HepG2 (cell line): ENCODE measurements at regions not wholly inside any gene's neighbourhood (a gene's known extent, or its start where the extent isn't known, plus 50 kb on each side); places are given as distances from the start of the nearest gene placed in this dataset.
A peak's percentile ranks its signal among the peaks of the same experiment; 100 is the strongest.

ENCODE experiments used
- ATAC-seq: fragments of 200-7000 bp; cut with Tn5 transposase; 3 replicates; pipeline ENCODE4 v1.9.1; 2020; ENCODE audit warnings: mild to moderate bottlenecking, moderate library complexity
- BruUV-seq: library from RNA; stranded (reverse); fragments of 400-500 nt; replicated peaks from 2 replicates; lab custom pipeline; 2021; lab: Mats Ljungman, UMichigan
- CTCF ChIA-PET: fragments of 300-600 bp; formaldehyde crosslinking; extraction: SDS; loops from one replicate; lab custom pipeline; 2021; ENCODE audit warnings: low total read pairs, inconsistent platforms, low intra/inter-chr PET ratio; lab: Yijun Ruan, JAX
- POLR2A ChIA-PET: fragments of 350-600 bp; sonication (Branson Sonifier 250); formaldehyde crosslinking; loops from one replicate; lab custom pipeline; 2020; ENCODE audit warnings: antibody characterized with exemption, inconsistent platforms; lab: Yijun Ruan, JAX
- DNase-seq: peaks from one replicate; pipeline ENCODE4 v3.0.0-alpha.2; 2015; ENCODE audit warnings: low spot score
- FAIRE-seq: peaks from 3 replicates; lab custom pipeline; 2011; peaks lifted over from hg19 to GRCh38; lab: Jason Lieb, UNC
- H2AFZ ChIP-seq: one replicate; pipeline ENCODE4 v1.6.1; 2011; ENCODE audit warnings: low read length, inconsistent platforms
- H3K27ac ChIP-seq: fragments of 300-600 bp; 3 replicates; pipeline ENCODE4 v1.8.0; 2011; ENCODE audit warnings: mixed run types, mild to moderate bottlenecking, mixed read lengths, low read length, inconsistent platforms; ENCODE audit not compliant: insufficient read depth; ENCODE audit errors: extremely low read length
- H3K27me3 ChIP-seq, 2 experiments: fragments of 200-600 bp in 1 of 2; 2 replicates in 1 of 2; 3 replicates in 1 of 2; pipeline versions ENCODE4 v1.6.0 to v1.8.0; 2011; ENCODE audit warnings: low read length in 2 of 2, mild to moderate bottlenecking in 2 of 2, moderate library complexity in 2 of 2, inconsistent platforms in 1 of 2; ENCODE audit not compliant: insufficient read depth in 2 of 2, control insufficient read depth in 1 of 2
- H3K36me3 ChIP-seq, 2 experiments: fragments of 200-600 bp in 1 of 2; replicated peaks in 1 of 2; 2 replicates in 1 of 2; 3 replicates in 1 of 2; pipeline versions ENCODE4 v1.5.1 to v1.8.0; 2011; ENCODE audit warnings: low read length in 2 of 2, inconsistent platforms in 1 of 2; ENCODE audit not compliant: insufficient read depth in 2 of 2, control insufficient read depth in 1 of 2
- H3K4me1 ChIP-seq: 2 replicates; pipeline ENCODE4 v1.5.1; 2012; ENCODE audit warnings: low read length, inconsistent platforms; ENCODE audit not compliant: insufficient read depth
- H3K4me2 ChIP-seq: 2 replicates; pipeline ENCODE4 v1.6.0; 2011; ENCODE audit warnings: low read depth, low read length, inconsistent platforms
- H3K4me3 ChIP-seq, 3 experiments: fragments of 200-600 bp in 1 of 3; sonication (generic), shearing (Covaris generic) in 1 of 3; replicated peaks in 1 of 3; 2 replicates each; pipeline ENCODE4 v1.5.1; 2011 to 2016; ENCODE audit warnings: low read length in 3 of 3, inconsistent platforms in 2 of 3, low read depth in 2 of 3, mild to moderate bottlenecking in 2 of 3, control low read depth in 1 of 3, mixed read lengths in 1 of 3; ENCODE audit not compliant: insufficient read depth in 1 of 3
- H3K79me2 ChIP-seq: one replicate; pipeline ENCODE4 v1.6.1; 2011; ENCODE audit warnings: low read length, inconsistent platforms; ENCODE audit not compliant: insufficient read depth
- H3K9ac ChIP-seq: 2 replicates; pipeline ENCODE4 v1.6.0; 2011; ENCODE audit warnings: mild to moderate bottlenecking, low read depth, low read length, inconsistent platforms; ENCODE audit not compliant: insufficient read depth
- H3K9me3 ChIP-seq: 2 replicates; pipeline ENCODE4 v1.5.1; 2012; ENCODE audit warnings: mild to moderate bottlenecking, low read length
- H4K20me1 ChIP-seq: 2 replicates; pipeline ENCODE4 v1.6.0; 2011; ENCODE audit warnings: inconsistent platforms, mild to moderate bottlenecking, low read length, moderate library complexity; ENCODE audit not compliant: insufficient read depth
- NFIC ChIP-seq: IDR thresholded peaks from 2 replicates; pipeline ENCODE4 v1.6.1; 2012; ENCODE audit warnings: mild to moderate bottlenecking, low read length, inconsistent platforms
- POLR2A ChIP-seq, 2 experiments: IDR thresholded peaks; 2 replicates each; pipeline ENCODE4 v1.6.1; 2011; ENCODE audit warnings: low read depth in 2 of 2, low read length in 2 of 2, mild to moderate bottlenecking in 1 of 2, moderate library complexity in 1 of 2; ENCODE audit not compliant: insufficient read depth in 1 of 2
- SP5 ChIP-seq: IDR thresholded peaks from 2 replicates; pipeline ENCODE4 v1.6.1; 2016; ENCODE audit warnings: low read depth, borderline replicate concordance
- WGBS: methylation state at CpG from one replicate; pipeline ENCODE4 v1.1.6; 2017; ENCODE audit warnings: low lambda C conversion rate; 5-methylcytosine and 5-hydroxymethylcytosine counted together
- in situ Hi-C: cut with HindIII; loops from 2 replicates; pipeline ENCODE4 v1.10.0; 2017; ENCODE audit warnings: low pct_unique_long_range_greater_than_20kb; ENCODE audit not compliant: extremely low pct_ligation_motif_present
- intact Hi-C: fragments of 100-400 bp; cut with micrococcal nuclease; formaldehyde crosslinking; loops from one replicate; pipeline ENCODE4 v1.10.0; 2022; ENCODE audit not compliant: unreplicated experiment
- TF ChIP-seq, protein P1 (sequence below): sonication (generic); formaldehyde crosslinking; IDR thresholded peaks from 2 replicates; pipeline ENCODE4 v1.5.0; 2020; ENCODE audit warnings: missing genetic modification reagents, mild to moderate bottlenecking, borderline replicate concordance

DNA sequence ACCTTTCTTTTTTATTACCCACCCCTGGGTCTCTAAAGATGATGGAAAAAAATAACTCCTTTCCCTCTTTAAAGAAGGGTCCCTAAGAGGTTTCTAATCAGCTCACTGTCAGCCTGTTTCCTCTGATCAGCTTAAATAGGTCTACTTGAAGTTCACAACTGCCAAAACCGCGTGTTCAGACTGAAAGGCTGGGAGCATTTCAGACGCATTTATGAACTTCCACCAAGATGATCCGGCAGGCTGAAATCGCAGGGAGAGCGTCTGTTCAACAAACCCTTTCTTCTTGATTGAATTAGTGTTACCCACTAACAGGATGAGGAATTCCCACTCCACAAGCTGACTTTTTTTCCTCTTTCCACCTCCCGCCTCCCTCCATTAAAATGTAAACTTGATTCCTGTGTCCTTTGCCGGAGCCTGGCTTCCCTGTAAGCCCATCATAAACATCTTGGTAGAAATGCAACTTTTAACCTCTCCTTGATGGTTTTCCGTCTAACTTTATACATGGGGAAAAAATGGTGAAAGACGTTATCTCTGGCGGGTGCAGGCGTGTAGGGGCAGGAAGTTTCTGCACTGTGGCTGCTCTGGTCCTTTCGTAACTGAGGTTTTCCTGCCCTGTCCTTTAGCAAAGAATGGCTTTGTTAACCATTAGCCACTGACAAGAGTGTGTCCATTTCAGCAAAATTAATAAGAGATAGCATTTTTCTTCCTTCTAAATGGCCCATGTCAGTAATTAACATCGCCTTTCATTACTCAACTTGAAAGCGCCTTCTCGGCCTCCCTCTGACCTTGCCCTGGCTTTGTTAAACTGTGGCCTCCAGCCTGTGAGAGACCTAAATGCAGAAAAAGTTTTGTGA, 130.7 kb downstream of the BAMBI start (continued):
- TF ChIP-seq, protein P1, sequence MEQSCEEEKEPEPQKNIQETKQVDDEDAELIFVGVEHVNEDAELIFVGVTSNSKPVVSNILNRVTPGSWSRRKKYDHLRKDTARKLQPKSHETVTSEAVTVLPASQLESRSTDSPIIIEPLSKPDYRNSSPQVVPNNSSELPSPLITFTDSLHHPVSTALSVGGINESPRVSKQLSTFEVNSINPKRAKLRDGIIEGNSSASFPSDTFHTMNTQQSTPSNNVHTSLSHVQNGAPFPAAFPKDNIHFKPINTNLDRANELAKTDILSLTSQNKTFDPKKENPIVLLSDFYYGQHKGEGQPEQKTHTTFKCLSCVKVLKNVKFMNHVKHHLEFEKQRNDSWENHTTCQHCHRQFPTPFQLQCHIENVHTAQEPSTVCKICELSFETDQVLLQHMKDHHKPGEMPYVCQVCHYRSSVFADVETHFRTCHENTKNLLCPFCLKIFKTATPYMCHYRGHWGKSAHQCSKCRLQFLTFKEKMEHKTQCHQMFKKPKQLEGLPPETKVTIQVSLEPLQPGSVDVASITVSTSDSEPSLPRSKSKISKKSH (CRISPR knock-in tag), result no peak

DNA sequence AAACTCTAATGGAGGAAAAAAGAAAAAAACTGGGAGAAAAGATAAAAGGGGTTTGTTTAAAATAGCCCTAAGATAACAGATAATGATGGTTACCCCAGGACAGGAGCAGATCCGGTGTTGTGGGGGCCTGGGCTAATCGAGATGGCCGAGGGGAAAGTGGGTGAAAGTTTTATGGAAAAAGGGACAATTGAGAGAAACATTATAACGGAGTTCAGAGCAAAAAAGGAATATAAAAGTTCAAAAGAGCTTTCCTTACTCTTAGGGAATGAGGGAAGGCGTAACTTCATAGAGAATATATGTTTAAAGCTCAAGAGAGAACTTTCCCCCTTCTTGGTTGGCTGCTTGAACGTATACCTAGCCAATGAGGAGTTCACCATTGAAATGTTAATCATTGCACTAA, 131.4 kb downstream of the BAMBI start:
- 0 out of 2 replicates have a peak, but pooled peaks have one; percentile 2 for TF ChIP-seq SP5 (CRISPR knock-in tag)
- no peak for TF ChIP-seq NFIC
- no peak for TF ChIP-seq POLR2A (IDR thresholded peaks at IDR 0.05; ENCODE audit: insufficient read depth in 1 of 2, low read depth in 2 of 2, low read length in 2 of 2)
- H3K27me3 ChIP-seq, result no peaks in the 10 kb centered on the region
- in situ Hi-C loops, result no loop called here
- no peaks in the 10 kb centered on the region for H3K9me3 ChIP-seq
- CTCF ChIA-PET, result no interaction called here
- intact Hi-C loops, result loop anchor here (5.0 kb wide), 1 partner anchor 86 kb away; no protein-coding TSS in a partner anchor
- H3K9ac ChIP-seq, result no peak overlapping the region
- no peak for DNase-seq
- BruUV-seq, result no TSS peak
- no peaks in the 10 kb centered on the region for H4K20me1 ChIP-seq
- WGBS, result 25% methylated on average over 6 of the region's 6 CpGs
- peak overlapping the region; percentile 62 for H2AFZ ChIP-seq
- no peaks in the 10 kb centered on the region for H3K36me3 ChIP-seq
- FAIRE-seq, result no peak
- peak overlapping the region; percentile 94 for H3K4me2 ChIP-seq
- peaks cover 48% of the 10 kb centered on the region for H3K4me1 ChIP-seq
- H3K79me2 ChIP-seq, result no peaks in the 10 kb centered on the region
- no peak overlapping the region for H3K27ac ChIP-seq
- H3K4me3 ChIP-seq, result peak overlapping the region in 2 of 3 experiments; percentile 28 to 44; a peak in 4 of 6 replicates
- peak; percentile 40 for ATAC-seq
- POLR2A ChIA-PET, result interaction anchor here (1.8 kb wide), 1 partner anchor 9 kb away, joined by 9 read pairs; no protein-coding TSS in a partner anchor
